ENCODE measurements at regions not wholly inside any gene's neighbourhood (a gene's known extent, or its start where the extent isn't known, plus 50 kb on each side); places are given as distances from the start of the nearest gene placed in this dataset.
A peak's percentile ranks its signal among the peaks of the same experiment; 100 is the strongest.

DNA sequence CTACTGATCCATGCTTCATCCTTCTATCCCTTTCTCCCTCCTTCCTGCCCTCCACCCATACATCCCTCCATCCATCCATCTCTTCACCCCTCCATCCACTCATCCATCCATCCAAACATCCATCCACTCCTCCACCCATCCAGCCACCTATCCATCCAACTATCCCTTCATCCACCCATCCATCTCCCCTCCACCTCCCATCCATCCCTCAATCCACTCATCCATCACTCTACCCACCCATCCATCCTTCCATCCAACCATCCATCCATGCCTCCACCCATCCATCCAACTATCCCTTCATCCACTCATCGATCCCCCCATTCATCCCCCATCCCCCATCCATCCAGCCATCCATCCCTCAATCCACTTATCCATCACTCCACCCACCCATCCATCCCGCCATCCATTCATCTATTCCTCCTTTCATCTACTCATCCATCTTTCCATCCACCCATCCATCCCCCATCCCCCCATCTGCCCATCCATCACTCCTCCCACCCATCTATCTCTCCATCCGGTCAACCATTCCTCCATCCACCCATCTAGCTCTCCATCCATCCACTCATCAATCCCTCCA is 132.4 kb upstream of the IQSEC1 start:
- DNase-seq (ENCODE audit: low spot score): no peak
- peaks cover 7% of the 10 kb centered on the region for H3K27me3 Mint-ChIP-seq (ENCODE audit: insufficient read depth, low read depth, poor library complexity)
- H3K4me3 Mint-ChIP-seq: no peak overlapping the region
- no peak overlapping the region for H3K27ac ChIP-seq (ENCODE audit: low read depth)
- no peak overlapping the region for H3K4me2 ChIP-seq
- H3K36me3 ChIP-seq (ENCODE audit: insufficient read depth): no peaks in the 10 kb centered on the region
- H3K4me1 Mint-ChIP-seq: peaks cover 13% of the 10 kb centered on the region
- no peaks in the 10 kb centered on the region for H4K20me1 ChIP-seq (replicated peaks; ENCODE audit: insufficient read depth)
- no peak for TF ChIP-seq REST (IDR thresholded peaks at IDR 0.05; ENCODE audit: unreplicated experiment)
- TF ChIP-seq EZH2 (IDR thresholded peaks at IDR 0.05; ENCODE audit: low read depth, unreplicated experiment): no peak
- no peak for TF ChIP-seq ETS1 (IDR thresholded peaks at IDR 0.05)
- H3K27me3 ChIP-seq (ENCODE audit: insufficient read depth): no peaks in the 10 kb centered on the region
- no peak overlapping the region for H3K4me3 ChIP-seq
- no peaks in the 10 kb centered on the region for H3K79me2 ChIP-seq (replicated peaks; ENCODE audit: insufficient read depth)
- no peak for ATAC-seq
- H3K36me3 Mint-ChIP-seq (ENCODE audit: low read depth): no peaks in the 10 kb centered on the region; the same call in 2 of the 3 replicates
- no peaks in the 10 kb centered on the region for H3K4me1 ChIP-seq (ENCODE audit: insufficient read depth)
- no peak overlapping the region for H3K27ac Mint-ChIP-seq
- no peaks in the 10 kb centered on the region for H3K9me2 ChIP-seq (ENCODE audit: insufficient read depth)
- H2AFZ ChIP-seq: no peak overlapping the region
- H3F3A ChIP-seq (replicated peaks; ENCODE audit: low read depth): no peaks in the 10 kb centered on the region
- no peaks in the 10 kb centered on the region; the same call in 2 of the 3 replicates for H3K9me3 Mint-ChIP-seq

- no peak overlapping the region for H3K4me2 ChIP-seq
- no peaks in the 10 kb centered on the region for H3K27me3 ChIP-seq (ENCODE audit: insufficient read depth)
- peaks cover 10% of the 10 kb centered on the region for H3K27me3 Mint-ChIP-seq (ENCODE audit: insufficient read depth, low read depth, poor library complexity)
- H3K4me3 Mint-ChIP-seq: no peak overlapping the region
- 0 out of 2 replicates have a peak, but pooled peaks cover 2% of the 10 kb centered on the region for H3K4me1 ChIP-seq (ENCODE audit: insufficient read depth)
- no peaks in the 10 kb centered on the region for H3K36me3 ChIP-seq (ENCODE audit: insufficient read depth)
- ATAC-seq: peak; percentile 42
- H3K27ac ChIP-seq (ENCODE audit: low read depth): no peak overlapping the region
- no peak overlapping the region for H3K27ac Mint-ChIP-seq
- peak; percentile 59 for DNase-seq (ENCODE audit: low spot score)
- H3K36me3 Mint-ChIP-seq (ENCODE audit: low read depth): no peaks in the 10 kb centered on the region; the same call in 2 of the 3 replicates
- H3F3A ChIP-seq (replicated peaks; ENCODE audit: low read depth): no peaks in the 10 kb centered on the region
- no peaks in the 10 kb centered on the region for H3K9me2 ChIP-seq (ENCODE audit: insufficient read depth)
- H3K4me1 Mint-ChIP-seq: peaks cover 24% of the 10 kb centered on the region
- H3K79me2 ChIP-seq (replicated peaks; ENCODE audit: insufficient read depth): no peaks in the 10 kb centered on the region
- H2AFZ ChIP-seq: no peak overlapping the region
- no peaks in the 10 kb centered on the region; the same call in 1 of the 3 replicates for H3K9me3 Mint-ChIP-seq
- no peaks in the 10 kb centered on the region for H4K20me1 ChIP-seq (replicated peaks; ENCODE audit: insufficient read depth)
- H3K4me3 ChIP-seq: no peak overlapping the region
- no peak for TF ChIP-seq JUNB (IDR thresholded peaks at IDR 0.05; ENCODE audit: unreplicated experiment)
- TF ChIP-seq ZNF114 (CRISPR knock-in tag; IDR thresholded peaks at IDR 0.05): no peak
- no peak for TF ChIP-seq ZNF331 (CRISPR knock-in tag; IDR thresholded peaks at IDR 0.05; ENCODE audit: low read depth)
- no peak for TF ChIP-seq POLR2AphosphoS5 (IDR thresholded peaks at IDR 0.05; ENCODE audit: low read depth)
- TF ChIP-seq EZH2phosphoT487 (IDR thresholded peaks at IDR 0.05; ENCODE audit: unreplicated experiment): no peak
- no peak for TF ChIP-seq ETS1 (IDR thresholded peaks at IDR 0.05)
- TF ChIP-seq, protein P1, sequence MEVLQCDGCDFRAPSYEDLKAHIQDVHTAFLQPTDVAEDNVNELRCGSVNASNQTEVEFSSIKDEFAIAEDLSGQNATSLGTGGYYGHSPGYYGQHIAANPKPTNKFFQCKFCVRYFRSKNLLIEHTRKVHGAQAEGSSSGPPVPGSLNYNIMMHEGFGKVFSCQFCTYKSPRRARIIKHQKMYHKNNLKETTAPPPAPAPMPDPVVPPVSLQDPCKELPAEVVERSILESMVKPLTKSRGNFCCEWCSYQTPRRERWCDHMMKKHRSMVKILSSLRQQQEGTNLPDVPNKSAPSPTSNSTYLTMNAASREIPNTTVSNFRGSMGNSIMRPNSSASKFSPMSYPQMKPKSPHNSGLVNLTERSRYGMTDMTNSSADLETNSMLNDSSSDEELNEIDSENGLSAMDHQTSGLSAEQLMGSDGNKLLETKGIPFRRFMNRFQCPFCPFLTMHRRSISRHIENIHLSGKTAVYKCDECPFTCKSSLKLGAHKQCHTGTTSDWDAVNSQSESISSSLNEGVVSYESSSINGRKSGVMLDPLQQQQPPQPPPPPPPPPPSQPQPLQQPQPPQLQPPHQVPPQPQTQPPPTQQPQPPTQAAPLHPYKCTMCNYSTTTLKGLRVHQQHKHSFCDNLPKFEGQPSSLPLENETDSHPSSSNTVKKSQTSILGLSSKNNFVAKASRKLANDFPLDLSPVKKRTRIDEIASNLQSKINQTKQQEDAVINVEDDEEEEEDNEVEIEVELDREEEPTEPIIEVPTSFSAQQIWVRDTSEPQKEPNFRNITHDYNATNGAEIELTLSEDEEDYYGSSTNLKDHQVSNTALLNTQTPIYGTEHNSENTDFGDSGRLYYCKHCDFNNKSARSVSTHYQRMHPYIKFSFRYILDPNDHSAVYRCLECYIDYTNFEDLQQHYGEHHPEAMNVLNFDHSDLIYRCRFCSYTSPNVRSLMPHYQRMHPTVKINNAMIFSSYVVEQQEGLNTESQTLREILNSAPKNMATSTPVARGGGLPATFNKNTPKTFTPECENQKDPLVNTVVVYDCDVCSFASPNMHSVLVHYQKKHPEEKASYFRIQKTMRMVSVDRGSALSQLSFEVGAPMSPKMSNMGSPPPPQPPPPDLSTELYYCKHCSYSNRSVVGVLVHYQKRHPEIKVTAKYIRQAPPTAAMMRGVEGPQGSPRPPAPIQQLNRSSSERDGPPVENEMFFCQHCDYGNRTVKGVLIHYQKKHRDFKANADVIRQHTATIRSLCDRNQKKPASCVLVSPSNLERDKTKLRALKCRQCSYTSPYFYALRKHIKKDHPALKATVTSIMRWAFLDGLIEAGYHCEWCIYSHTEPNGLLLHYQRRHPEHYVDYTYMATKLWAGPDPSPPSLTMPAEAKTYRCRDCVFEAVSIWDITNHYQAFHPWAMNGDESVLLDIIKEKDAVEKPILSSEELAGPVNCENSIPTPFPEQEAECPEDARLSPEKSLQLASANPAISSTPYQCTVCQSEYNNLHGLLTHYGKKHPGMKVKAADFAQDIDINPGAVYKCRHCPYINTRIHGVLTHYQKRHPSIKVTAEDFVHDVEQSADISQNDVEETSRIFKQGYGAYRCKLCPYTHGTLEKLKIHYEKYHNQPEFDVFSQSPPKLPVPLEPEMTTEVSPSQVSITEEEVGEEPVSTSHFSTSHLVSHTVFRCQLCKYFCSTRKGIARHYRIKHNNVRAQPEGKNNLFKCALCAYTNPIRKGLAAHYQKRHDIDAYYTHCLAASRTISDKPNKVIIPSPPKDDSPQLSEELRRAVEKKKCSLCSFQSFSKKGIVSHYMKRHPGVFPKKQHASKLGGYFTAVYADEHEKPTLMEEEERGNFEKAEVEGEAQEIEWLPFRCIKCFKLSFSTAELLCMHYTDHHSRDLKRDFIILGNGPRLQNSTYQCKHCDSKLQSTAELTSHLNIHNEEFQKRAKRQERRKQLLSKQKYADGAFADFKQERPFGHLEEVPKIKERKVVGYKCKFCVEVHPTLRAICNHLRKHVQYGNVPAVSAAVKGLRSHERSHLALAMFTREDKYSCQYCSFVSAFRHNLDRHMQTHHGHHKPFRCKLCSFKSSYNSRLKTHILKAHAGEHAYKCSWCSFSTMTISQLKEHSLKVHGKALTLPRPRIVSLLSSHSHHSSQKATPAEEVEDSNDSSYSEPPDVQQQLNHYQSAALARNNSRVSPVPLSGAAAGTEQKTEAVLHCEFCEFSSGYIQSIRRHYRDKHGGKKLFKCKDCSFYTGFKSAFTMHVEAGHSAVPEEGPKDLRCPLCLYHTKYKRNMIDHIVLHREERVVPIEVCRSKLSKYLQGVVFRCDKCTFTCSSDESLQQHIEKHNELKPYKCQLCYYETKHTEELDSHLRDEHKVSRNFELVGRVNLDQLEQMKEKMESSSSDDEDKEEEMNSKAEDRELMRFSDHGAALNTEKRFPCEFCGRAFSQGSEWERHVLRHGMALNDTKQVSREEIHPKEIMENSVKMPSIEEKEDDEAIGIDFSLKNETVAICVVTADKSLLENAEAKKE (CRISPR knock-in tag; IDR thresholded peaks at IDR 0.05): no peak
- no peak for TF ChIP-seq EZH2 (IDR thresholded peaks at IDR 0.05; ENCODE audit: low read depth, unreplicated experiment)
Measured at GRCh38 chr3:13204177-13204581, 130.9 kb upstream of the IQSEC1 start.
